Activated CD8-positive, alpha-beta T cell treated with anti-CD3 and anti-CD28 coated beads for 36 hours (primary cell): ENCODE measurements at regions not wholly inside any gene's neighbourhood (a gene's known extent, or its start where the extent isn't known, plus 50 kb on each side); places are given as distances from the start of the nearest gene placed in this dataset.

Experiments used
- ATAC-seq: fragments of 200-7000 bp; cut with Tn5 transposase; one replicate; pipeline ENCODE4 v1.10.0; 2021; ENCODE audit warnings: mild to moderate bottlenecking, moderate library complexity
- CTCF ChIA-PET: fragments of 350-600 bp; sonication (Branson Sonifier 250); formaldehyde crosslinking; loops from one replicate; lab custom pipeline; 2021; ENCODE audit warnings: antibody characterized with exemption; lab: Charles Lee
- POLR2A ChIA-PET: fragments of 350-600 bp; sonication (Branson Sonifier 250); formaldehyde crosslinking; loops from one replicate; lab custom pipeline; 2021; ENCODE audit warnings: antibody characterized with exemption; lab: Charles Lee
- DNase-seq: peaks from one replicate; pipeline ENCODE4 v3.0.0-alpha.2; 2020
- H3K27ac Mint-ChIP-seq: one replicate; pipeline ENCODE4 v1.8.0; 2021; ENCODE audit warnings: mild to moderate bottlenecking, mixed read lengths
- H3K27me3 Mint-ChIP-seq: one replicate; pipeline ENCODE4 v1.8.0; 2021; ENCODE audit warnings: mixed read lengths
- H3K36me3 Mint-ChIP-seq: one replicate; pipeline ENCODE4 v1.8.0; 2021; ENCODE audit warnings: low read depth, mixed read lengths
- H3K4me1 Mint-ChIP-seq: one replicate; pipeline ENCODE4 v1.8.0; 2021; ENCODE audit warnings: low read depth, mixed read lengths
- H3K4me3 Mint-ChIP-seq: one replicate; pipeline ENCODE4 v1.8.0; 2021; ENCODE audit warnings: mild to moderate bottlenecking, moderate library complexity, mixed read lengths
- H3K9me3 Mint-ChIP-seq: one replicate; pipeline ENCODE4 v1.8.0; 2021; ENCODE audit warnings: mixed read lengths
- CTCF ChIP-seq: fragments of 200-600 bp; IDR thresholded peaks from one replicate; pipeline ENCODE4 v1.8.0; 2022; ENCODE audit warnings: antibody characterized with exemption, mild to moderate bottlenecking
- intact Hi-C: fragments of 100-400 bp; cut with micrococcal nuclease; formaldehyde crosslinking; loops from one replicate; pipeline ENCODE4 v1.10.0; 2022

DNA sequence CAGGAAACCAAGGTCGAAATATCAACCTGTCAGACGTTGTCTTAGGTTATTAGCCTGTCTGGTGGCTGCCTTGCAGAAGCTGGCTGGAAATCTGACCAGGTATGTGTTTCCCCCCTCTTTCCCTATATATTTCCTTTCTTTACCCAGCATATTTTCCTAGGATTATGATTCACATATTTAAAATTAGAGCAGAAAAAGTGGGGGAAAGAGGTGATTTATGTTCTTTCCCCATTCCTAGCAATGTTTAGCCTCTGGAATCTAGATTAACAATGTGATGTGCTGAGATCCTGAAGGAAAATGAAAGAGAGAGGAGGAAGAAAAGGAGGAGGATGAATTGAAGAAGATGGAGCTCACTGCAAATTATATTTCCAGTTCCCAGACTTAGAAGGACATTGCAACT lies 421.4 kb upstream of the AUTS2 start:
- no peak for TF ChIP-seq CTCF
- intact Hi-C loops, result no loop called here
- Mint-ChIP-seq H3K27me3 (peaks cover 1% of the 10 kb centered on the region), H3K36me3 (no peaks in the 10 kb centered on the region), H3K4me1 (peaks cover 2% of the 10 kb centered on the region), H3K9me3 (no peaks in the 10 kb centered on the region), H3K27ac (no peak overlapping the region), H3K4me3 (no peak overlapping the region)
- no peak for DNase-seq
- CTCF ChIA-PET, result interaction anchor here (0.8 kb wide), 1 partner anchor 14 kb away, joined by 3 read pairs; no protein-coding TSS in a partner anchor
- POLR2A ChIA-PET, result no interaction called here
- ATAC-seq, result no peak

- no peak for TF ChIP-seq CTCF
- Mint-ChIP-seq H3K4me3 (no peak overlapping the region), H3K27ac (no peak overlapping the region), H3K36me3 (no peaks in the 10 kb centered on the region), H3K9me3 (peaks cover 1% of the 10 kb centered on the region), H3K27me3 (peaks cover 1% of the 10 kb centered on the region), H3K4me1 (peaks cover 4% of the 10 kb centered on the region)
- CTCF ChIA-PET, result no interaction called here
- POLR2A ChIA-PET, result no interaction called here
- ATAC-seq, result no peak
- intact Hi-C loops, result no loop called here
- no peak for DNase-seq
Measured at GRCh38 chr7:69177461-69177861, 420.8 kb upstream of the AUTS2 start.

DNA sequence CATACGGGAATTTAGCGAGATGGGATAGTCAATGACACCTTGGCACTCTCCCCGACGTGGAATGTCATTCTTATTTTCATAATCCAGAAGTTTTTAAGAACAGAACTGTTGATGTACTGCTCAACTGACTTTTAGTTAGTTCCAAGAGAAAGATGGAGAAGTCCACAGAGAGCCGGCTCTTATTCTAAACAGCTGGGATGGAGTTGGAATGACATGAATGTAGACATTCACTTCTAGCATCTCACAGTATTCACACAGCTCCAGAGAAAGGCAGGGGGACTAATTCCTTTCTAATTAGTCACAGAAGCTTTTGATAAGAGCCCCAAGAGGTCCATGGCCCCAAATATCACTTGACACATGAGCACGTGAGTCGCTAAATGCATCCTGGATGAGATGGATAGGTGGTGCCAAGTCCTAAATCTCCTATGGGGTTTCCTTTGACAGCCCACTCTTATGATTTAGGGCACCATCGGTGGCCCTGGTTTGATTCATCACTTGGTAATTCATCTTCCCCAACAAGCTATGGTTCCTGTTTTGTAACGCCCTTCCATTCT lies 420.3 kb upstream of the AUTS2 start:
- intact Hi-C loops, result no loop called here
- H3K27ac Mint-ChIP-seq, result no peak overlapping the region
- ChIA-PET CTCF (no interaction called here), POLR2A (no interaction called here)
- ATAC-seq (no peak), DNase-seq (no peak)
- no peaks in the 10 kb centered on the region for H3K36me3 Mint-ChIP-seq
- peaks cover 4% of the 10 kb centered on the region for H3K9me3 Mint-ChIP-seq
- H3K4me1 Mint-ChIP-seq, result peaks cover 8% of the 10 kb centered on the region
- H3K27me3 Mint-ChIP-seq, result peaks cover 1% of the 10 kb centered on the region
- no peak for TF ChIP-seq CTCF
- H3K4me3 Mint-ChIP-seq, result no peak overlapping the region

- peaks cover 12% of the 10 kb centered on the region for H3K4me1 Mint-ChIP-seq
- no peak overlapping the region for H3K4me3 Mint-ChIP-seq
- no peak for ATAC-seq
- DNase-seq, result no peak
- H3K36me3 Mint-ChIP-seq, result no peaks in the 10 kb centered on the region
- no peak for TF ChIP-seq CTCF
- peaks cover 1% of the 10 kb centered on the region for H3K27me3 Mint-ChIP-seq
- intact Hi-C loops, result no loop called here
- H3K27ac Mint-ChIP-seq, result no peak overlapping the region
- ChIA-PET CTCF (no interaction called here), POLR2A (no interaction called here)
- H3K9me3 Mint-ChIP-seq, result peaks cover 4% of the 10 kb centered on the region
Measured at GRCh38 chr7:69180662-69181061, 417.6 kb upstream of the AUTS2 start.

DNA sequence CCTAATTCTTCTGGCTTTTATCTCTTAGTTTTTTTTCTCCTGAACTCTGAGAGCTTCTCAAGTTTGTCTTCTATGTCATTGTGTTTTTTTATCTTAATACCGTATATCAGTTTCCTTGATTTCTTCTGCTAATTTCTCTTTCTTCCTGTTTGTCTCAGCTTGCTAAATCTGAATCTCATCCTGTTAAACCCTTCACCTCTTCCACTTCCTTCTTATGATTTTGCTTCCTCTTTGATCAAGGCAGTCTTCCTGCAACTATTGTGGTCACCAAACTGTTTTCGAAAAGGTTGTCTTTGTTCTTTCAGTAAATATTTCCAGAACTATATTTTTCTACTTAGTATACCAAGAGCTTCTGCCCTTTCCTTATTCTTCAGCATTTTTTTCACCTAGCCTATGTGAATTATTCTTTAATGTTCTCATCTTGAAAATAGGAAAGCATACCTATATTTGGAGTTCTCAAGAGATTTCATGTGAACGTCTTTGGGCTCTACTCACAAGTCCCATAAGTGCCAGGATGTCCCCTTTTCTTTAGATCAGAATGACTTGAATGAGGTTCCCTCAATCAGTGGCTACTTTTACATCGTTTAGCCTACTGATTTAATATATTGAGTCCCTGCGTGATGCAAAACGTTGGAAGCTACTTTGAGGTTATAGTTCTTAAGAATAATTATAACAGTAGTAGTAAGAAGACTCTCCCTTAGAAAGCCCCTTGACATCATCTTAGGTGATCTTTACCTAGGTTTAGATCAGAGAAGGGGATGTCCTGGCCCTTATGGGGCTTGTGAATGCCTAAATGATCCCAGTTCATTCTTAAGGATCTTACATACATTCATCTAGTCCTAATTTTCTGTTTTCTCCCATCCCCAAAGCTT lies 415.4 kb upstream of the AUTS2 start:
- H3K9me3 Mint-ChIP-seq, result peaks cover 12% of the 10 kb centered on the region
- H3K4me3 Mint-ChIP-seq, result no peak overlapping the region
- H3K27ac Mint-ChIP-seq, result no peak overlapping the region
- no peak for TF ChIP-seq CTCF
- H3K27me3 Mint-ChIP-seq, result no peaks in the 10 kb centered on the region
- DNase-seq (no peak), ATAC-seq (no peak)
- ChIA-PET CTCF (no interaction called here), POLR2A (no interaction called here)
- intact Hi-C loops, result no loop called here
- no peaks in the 10 kb centered on the region for H3K36me3 Mint-ChIP-seq
- peaks cover 12% of the 10 kb centered on the region for H3K4me1 Mint-ChIP-seq
